Prostate gland (tissue), 2 donors: ENCODE measurements at regions not wholly inside any gene's neighbourhood (a gene's known extent, or its start where the extent isn't known, plus 50 kb on each side); places are given as distances from the start of the nearest gene placed in this dataset.

Experiments used
- POLR2A ChIP-seq: fragments of 450-650 bp; IDR thresholded peaks from one replicate; pipeline ENCODE4 v1.6.1; 2016; ENCODE audit warnings: antibody characterized with exemption, mild to moderate bottlenecking
- POLR2AphosphoS5 ChIP-seq: sonication (generic); formaldehyde crosslinking; IDR thresholded peaks from one replicate; pipeline ENCODE4 v1.6.1; 2017; ENCODE audit warnings: antibody characterized with exemption
- TF ChIP-seq, protein P1 (sequence below), 4 experiments: fragments of 200-600 bp in 2 of 4; fragments of 450-650 bp in 2 of 4; sonication (generic) in 2 of 4; IDR thresholded peaks; 1 replicate in 3 of 4; 2 replicates in 1 of 4; pipeline ENCODE4 v1.5.1; 2016 to 2019; ENCODE audit warnings: antibody characterized with exemption in 4 of 4, mild to moderate bottlenecking in 2 of 4, moderate library complexity in 2 of 4

DNA sequence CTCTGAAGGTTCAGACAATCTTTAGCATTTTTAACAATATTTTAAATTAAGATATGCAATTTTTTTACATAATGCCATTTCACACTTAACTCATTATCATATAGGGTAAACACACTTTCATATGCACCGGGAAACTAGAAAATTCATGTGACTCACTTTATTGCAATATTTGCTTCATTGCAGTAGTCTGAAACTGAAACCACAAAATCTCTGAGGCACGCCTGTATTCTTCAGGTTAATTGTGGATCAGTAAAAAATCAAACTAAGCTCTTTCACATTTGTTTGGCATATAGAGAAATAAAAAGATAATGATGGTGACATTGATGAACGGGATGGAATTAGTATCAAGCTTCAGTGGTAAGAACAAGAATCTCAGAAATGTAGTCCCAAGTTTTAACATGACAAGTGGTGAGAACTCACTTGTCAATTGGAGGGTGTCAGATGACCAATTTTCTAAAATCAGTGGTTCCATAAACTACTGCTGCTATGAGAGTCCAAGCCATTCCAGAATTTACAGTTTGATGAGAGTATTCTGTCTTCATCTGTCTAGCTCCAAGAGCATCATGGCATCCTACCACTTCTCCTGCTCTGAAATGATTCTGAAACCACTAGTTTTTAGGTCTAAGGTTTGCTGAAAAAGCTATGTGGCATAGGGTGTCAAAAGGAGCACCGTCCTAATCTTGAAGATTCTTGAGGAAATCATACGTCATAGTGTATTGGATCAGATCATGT, 281.0 kb downstream of the PTPRC start:
- TF ChIP-seq POLR2A (no peak), POLR2AphosphoS5 (no peak)
- TF ChIP-seq, protein P1, sequence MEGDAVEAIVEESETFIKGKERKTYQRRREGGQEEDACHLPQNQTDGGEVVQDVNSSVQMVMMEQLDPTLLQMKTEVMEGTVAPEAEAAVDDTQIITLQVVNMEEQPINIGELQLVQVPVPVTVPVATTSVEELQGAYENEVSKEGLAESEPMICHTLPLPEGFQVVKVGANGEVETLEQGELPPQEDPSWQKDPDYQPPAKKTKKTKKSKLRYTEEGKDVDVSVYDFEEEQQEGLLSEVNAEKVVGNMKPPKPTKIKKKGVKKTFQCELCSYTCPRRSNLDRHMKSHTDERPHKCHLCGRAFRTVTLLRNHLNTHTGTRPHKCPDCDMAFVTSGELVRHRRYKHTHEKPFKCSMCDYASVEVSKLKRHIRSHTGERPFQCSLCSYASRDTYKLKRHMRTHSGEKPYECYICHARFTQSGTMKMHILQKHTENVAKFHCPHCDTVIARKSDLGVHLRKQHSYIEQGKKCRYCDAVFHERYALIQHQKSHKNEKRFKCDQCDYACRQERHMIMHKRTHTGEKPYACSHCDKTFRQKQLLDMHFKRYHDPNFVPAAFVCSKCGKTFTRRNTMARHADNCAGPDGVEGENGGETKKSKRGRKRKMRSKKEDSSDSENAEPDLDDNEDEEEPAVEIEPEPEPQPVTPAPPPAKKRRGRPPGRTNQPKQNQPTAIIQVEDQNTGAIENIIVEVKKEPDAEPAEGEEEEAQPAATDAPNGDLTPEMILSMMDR (IDR thresholded peaks at IDR 0.05) = no peak
